ENCODE measurements at regions not wholly inside any gene's neighbourhood (a gene's known extent, or its start where the extent isn't known, plus 50 kb on each side); places are given as distances from the start of the nearest gene placed in this dataset.

- BruUV-seq (replicated peaks), result no TSS peak
- H3K79me2 ChIP-seq (ENCODE audit: insufficient read depth, low read length), result no peaks in the 10 kb centered on the region
- TF ChIP-seq, protein P1, sequence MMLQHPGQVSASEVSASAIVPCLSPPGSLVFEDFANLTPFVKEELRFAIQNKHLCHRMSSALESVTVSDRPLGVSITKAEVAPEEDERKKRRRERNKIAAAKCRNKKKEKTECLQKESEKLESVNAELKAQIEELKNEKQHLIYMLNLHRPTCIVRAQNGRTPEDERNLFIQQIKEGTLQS (IDR thresholded peaks at IDR 0.05), result no peak
- no peak for TF ChIP-seq SIN3A (IDR thresholded peaks at IDR 0.05; ENCODE audit: low read depth)
- TF ChIP-seq CEBPB (IDR thresholded peaks at IDR 0.05; ENCODE audit: low read depth), result no peak
- TF ChIP-seq ZNF274 (IDR thresholded peaks at IDR 0.05; ENCODE audit: low read depth, low read length), result no peak
- TF ChIP-seq EGR1 (IDR thresholded peaks at IDR 0.05; ENCODE audit: low read depth), result no peak
- TF ChIP-seq, protein P2, sequence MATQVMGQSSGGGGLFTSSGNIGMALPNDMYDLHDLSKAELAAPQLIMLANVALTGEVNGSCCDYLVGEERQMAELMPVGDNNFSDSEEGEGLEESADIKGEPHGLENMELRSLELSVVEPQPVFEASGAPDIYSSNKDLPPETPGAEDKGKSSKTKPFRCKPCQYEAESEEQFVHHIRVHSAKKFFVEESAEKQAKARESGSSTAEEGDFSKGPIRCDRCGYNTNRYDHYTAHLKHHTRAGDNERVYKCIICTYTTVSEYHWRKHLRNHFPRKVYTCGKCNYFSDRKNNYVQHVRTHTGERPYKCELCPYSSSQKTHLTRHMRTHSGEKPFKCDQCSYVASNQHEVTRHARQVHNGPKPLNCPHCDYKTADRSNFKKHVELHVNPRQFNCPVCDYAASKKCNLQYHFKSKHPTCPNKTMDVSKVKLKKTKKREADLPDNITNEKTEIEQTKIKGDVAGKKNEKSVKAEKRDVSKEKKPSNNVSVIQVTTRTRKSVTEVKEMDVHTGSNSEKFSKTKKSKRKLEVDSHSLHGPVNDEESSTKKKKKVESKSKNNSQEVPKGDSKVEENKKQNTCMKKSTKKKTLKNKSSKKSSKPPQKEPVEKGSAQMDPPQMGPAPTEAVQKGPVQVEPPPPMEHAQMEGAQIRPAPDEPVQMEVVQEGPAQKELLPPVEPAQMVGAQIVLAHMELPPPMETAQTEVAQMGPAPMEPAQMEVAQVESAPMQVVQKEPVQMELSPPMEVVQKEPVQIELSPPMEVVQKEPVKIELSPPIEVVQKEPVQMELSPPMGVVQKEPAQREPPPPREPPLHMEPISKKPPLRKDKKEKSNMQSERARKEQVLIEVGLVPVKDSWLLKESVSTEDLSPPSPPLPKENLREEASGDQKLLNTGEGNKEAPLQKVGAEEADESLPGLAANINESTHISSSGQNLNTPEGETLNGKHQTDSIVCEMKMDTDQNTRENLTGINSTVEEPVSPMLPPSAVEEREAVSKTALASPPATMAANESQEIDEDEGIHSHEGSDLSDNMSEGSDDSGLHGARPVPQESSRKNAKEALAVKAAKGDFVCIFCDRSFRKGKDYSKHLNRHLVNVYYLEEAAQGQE (IDR thresholded peaks at IDR 0.05; ENCODE audit: low read depth), result no peak
- TF ChIP-seq SP1 (IDR thresholded peaks at IDR 0.05; ENCODE audit: low read depth), result no peak
- no peak for TF ChIP-seq YY1 (IDR thresholded peaks at IDR 0.05; ENCODE audit: extremely low read depth, insufficient replicate concordance, low read depth, low read length)
- no peak for TF ChIP-seq POLR2AphosphoS5 (IDR thresholded peaks at IDR 0.05; ENCODE audit: low read depth, low read length)
- TF ChIP-seq POLR2A (IDR thresholded peaks at IDR 0.05; ENCODE audit: borderline replicate concordance, extremely low read depth, insufficient read depth, insufficient read length), result no peak
- TF ChIP-seq RAD21 (IDR thresholded peaks at IDR 0.05; ENCODE audit: low read depth), result no peak
- no peak for TF ChIP-seq SRF (IDR thresholded peaks at IDR 0.05; ENCODE audit: low read depth)
- ChIA-PET RAD21 (ENCODE audit: low non-redundant PET in 1 of 2, low total read pairs in 2 of 2, uncharacterized antibody in 2 of 2, unreplicated experiment in 2 of 2) (no interaction called here), POLR2A (no interaction called here), CTCF (no interaction called here)
- H3K9me3 ChIP-seq (ENCODE audit: control insufficient read depth in 1 of 2, insufficient read depth in 1 of 2, low read depth in 1 of 2, low read length in 2 of 2), result no peaks in the 10 kb centered on the region
- no peak overlapping the region for H3K9ac ChIP-seq (ENCODE audit: low read length)
- H3K4me2 ChIP-seq (ENCODE audit: low read length), result no peak overlapping the region
- no peak overlapping the region for H3K27ac ChIP-seq (ENCODE audit: low read depth, low read length)
- no peak for DNase-seq (ENCODE audit: low read depth, low spot score)
- no peaks in the 10 kb centered on the region for H3K36me3 ChIP-seq (ENCODE audit: control insufficient read depth in 1 of 2, insufficient read depth in 2 of 2, low read length in 2 of 2)
- H3K4me3 ChIP-seq (replicated peaks in 1 of 2; ENCODE audit: low read depth in 1 of 2, low read length in 2 of 2), result no peak overlapping the region
- no peaks in the 10 kb centered on the region for H4K20me1 ChIP-seq (ENCODE audit: insufficient read depth)
- H3K27me3 ChIP-seq (ENCODE audit: insufficient read depth, low read length), result no peaks in the 10 kb centered on the region
- intact Hi-C loops (cut with micrococcal nuclease), result no loop called here
- no peaks in the 10 kb centered on the region for H3K4me1 ChIP-seq (ENCODE audit: control insufficient read depth in 1 of 2, insufficient read depth in 2 of 2, low read length in 2 of 2)
- H2AFZ ChIP-seq (ENCODE audit: low read depth, low read length, poor library complexity, severe bottlenecking), result no peak overlapping the region
- no peak for ATAC-seq
- H3K9me2 ChIP-seq (ENCODE audit: insufficient read depth), result no peaks in the 10 kb centered on the region
Measured at GRCh38 chr11:101715281-101715680, 131.5 kb upstream of the TRPC6 start.
